Fibroblast of lung (primary cell): ENCODE measurements at regions not wholly inside any gene's neighbourhood (a gene's known extent, or its start where the extent isn't known, plus 50 kb on each side); places are given as distances from the start of the nearest gene placed in this dataset.

Experiments
- DNase-seq, 2 donors: peaks; one replicate each; pipeline versions ENCODE4 v3.0.0 to v3.0.0-alpha.2; 2010; ENCODE audit warnings: low read depth in 2 of 2
- H2AFZ ChIP-seq: 2 replicates; pipeline ENCODE4 v1.5.1; 2012; ENCODE audit warnings: low read length, control low read depth, inconsistent platforms
- H3K27ac ChIP-seq: 2 replicates; pipeline ENCODE4 v1.5.1; 2011; ENCODE audit warnings: low read length, control low read depth; ENCODE audit not compliant: insufficient read depth
- H3K27me3 ChIP-seq: 2 replicates; pipeline ENCODE4 v1.5.1; 2011; ENCODE audit warnings: mild to moderate bottlenecking, low read length; ENCODE audit not compliant: control insufficient read depth, insufficient read depth
- H3K36me3 ChIP-seq: 2 replicates; pipeline ENCODE4 v1.5.1; 2011; ENCODE audit warnings: low read length; ENCODE audit not compliant: control insufficient read depth, insufficient read depth
- H3K4me1 ChIP-seq: 2 replicates; pipeline ENCODE4 v1.5.1; 2011; ENCODE audit warnings: low read length; ENCODE audit not compliant: control insufficient read depth, insufficient read depth; ENCODE audit errors: extremely low read depth
- H3K4me2 ChIP-seq: 2 replicates; pipeline ENCODE4 v1.5.1; 2011; ENCODE audit warnings: low read length, control low read depth; ENCODE audit not compliant: insufficient read depth; ENCODE audit errors: extremely low read depth
- H3K4me3 ChIP-seq, 4 experiments: fragments of 200-600 bp in 1 of 4; sonication (generic) in 1 of 4; replicated peaks in 1 of 4; 2 replicates each; pipeline ENCODE4 v1.5.1; 2011 to 2016; ENCODE audit warnings: low read length in 4 of 4, low read depth in 3 of 4, mild to moderate bottlenecking in 3 of 4, control low read depth in 2 of 4, inconsistent platforms in 1 of 4, mixed read lengths in 1 of 4; ENCODE audit not compliant: insufficient read depth in 1 of 4; ENCODE audit errors: control extremely low read depth in 1 of 4
- H3K79me2 ChIP-seq: 2 replicates; pipeline ENCODE4 v1.5.1; 2012; ENCODE audit warnings: mild to moderate bottlenecking, low read length, inconsistent platforms; ENCODE audit not compliant: control insufficient read depth, insufficient read depth
- H3K9ac ChIP-seq: 2 replicates; pipeline ENCODE4 v1.5.1; 2011; ENCODE audit warnings: mild to moderate bottlenecking, low read length, control low read depth; ENCODE audit not compliant: insufficient read depth
- H3K9me3 ChIP-seq: 2 replicates; pipeline ENCODE4 v1.5.1; 2012; ENCODE audit warnings: low read depth, low read length; ENCODE audit not compliant: control insufficient read depth, insufficient read depth
- H4K20me1 ChIP-seq: 2 replicates; pipeline ENCODE4 v1.5.1; 2011; ENCODE audit warnings: low read length; ENCODE audit not compliant: control insufficient read depth, insufficient read depth; ENCODE audit errors: extremely low read depth
- CTCF ChIP-seq, 2 donors: IDR thresholded peaks in 1 of 2; conservative IDR thresholded peaks in 1 of 2; 1 replicate in 1 of 2; 2 replicates in 1 of 2; pipeline ENCODE4 v1.5.1; 2011 to 2012; ENCODE audit warnings: low read length in 2 of 2, control low read depth in 1 of 2, inconsistent platforms in 1 of 2, low read depth in 1 of 2, mild to moderate bottlenecking in 1 of 2
- EZH2 ChIP-seq: IDR thresholded peaks from 2 replicates; pipeline ENCODE4 v1.5.1; 2012; ENCODE audit warnings: low read length, control low read depth, mild to moderate bottlenecking; ENCODE audit errors: missing control alignments

GRCh38 chr22:26952451-26953011 lies 295.1 kb downstream of the MIAT start:
- H3K9me3 ChIP-seq = no peaks in the 10 kb centered on the region
- H4K20me1 ChIP-seq = no peaks in the 10 kb centered on the region
- H3K27me3 ChIP-seq = peaks cover 19% of the 10 kb centered on the region
- H3K79me2 ChIP-seq = no peaks in the 10 kb centered on the region
- no peak overlapping the region for H3K9ac ChIP-seq
- no peak overlapping the region for H3K4me2 ChIP-seq
- H3K36me3 ChIP-seq = no peaks in the 10 kb centered on the region
- H2AFZ ChIP-seq = no peak overlapping the region
- H3K4me1 ChIP-seq = no peaks in the 10 kb centered on the region
- no peak for TF ChIP-seq CTCF (conservative IDR thresholded peaks at IDR 0.05 in 1 of 2, IDR thresholded peaks at IDR 0.05 in 1 of 2; ENCODE audit: low read depth in 1 of 2, low read length in 2 of 2)
- no peak for TF ChIP-seq EZH2
- H3K27ac ChIP-seq = no peak overlapping the region
- no peak overlapping the region for H3K4me3 ChIP-seq
- no peak for DNase-seq

GRCh38 chr22:26953012-26953883 lies 295.9 kb downstream of the MIAT start:
- Histone ChIP-seq H4K20me1 (no peaks in the 10 kb centered on the region), H2AFZ (no peak overlapping the region), H3K27ac (no peak overlapping the region), H3K4me2 (no peak overlapping the region), H3K4me3 (no peak overlapping the region), H3K4me1 (no peaks in the 10 kb centered on the region), H3K36me3 (no peaks in the 10 kb centered on the region), H3K79me2 (no peaks in the 10 kb centered on the region), H3K9ac (no peak overlapping the region), H3K27me3 (peaks cover 19% of the 10 kb centered on the region), H3K9me3 (no peaks in the 10 kb centered on the region)
- TF ChIP-seq EZH2 (no peak), CTCF (conservative IDR thresholded peaks at IDR 0.05 in 1 of 2, IDR thresholded peaks at IDR 0.05 in 1 of 2; ENCODE audit: low read depth in 1 of 2, low read length in 2 of 2) (no peak)
- peak in 1 of 2 donors; percentile 5 for DNase-seq

- no peaks in the 10 kb centered on the region for H4K20me1 ChIP-seq
- peaks cover 19% of the 10 kb centered on the region for H3K27me3 ChIP-seq
- H3K79me2 ChIP-seq = no peaks in the 10 kb centered on the region
- no peak overlapping the region for H2AFZ ChIP-seq
- no peak overlapping the region for H3K4me3 ChIP-seq
- no peak for TF ChIP-seq CTCF (conservative IDR thresholded peaks at IDR 0.05 in 1 of 2, IDR thresholded peaks at IDR 0.05 in 1 of 2; ENCODE audit: low read depth in 1 of 2, low read length in 2 of 2)
- TF ChIP-seq EZH2 = no peak
- H3K4me2 ChIP-seq = no peak overlapping the region
- H3K27ac ChIP-seq = no peak overlapping the region
- no peaks in the 10 kb centered on the region for H3K9me3 ChIP-seq
- no peak overlapping the region for H3K9ac ChIP-seq
- H3K36me3 ChIP-seq = no peaks in the 10 kb centered on the region
- H3K4me1 ChIP-seq = no peaks in the 10 kb centered on the region
- DNase-seq = peak in 1 of 2 donors; percentile 9
Measured at GRCh38 chr22:26956371-26956770, 299.0 kb downstream of the MIAT start.
